Transverse colon (tissue), 4 donors: ENCODE measurements at regions not wholly inside any gene's neighbourhood (a gene's known extent, or its start where the extent isn't known, plus 50 kb on each side); places are given as distances from the start of the nearest gene placed in this dataset.

Experiments used
- CTCF ChIP-seq, 5 experiments: fragments of 200-600 bp in 3 of 5; fragments of 450-650 bp in 2 of 5; sonication (generic) in 3 of 5; IDR thresholded peaks; 1 replicate in 2 of 5; 2 replicates in 3 of 5; pipeline ENCODE4 v1.5.1; 2016 to 2017; ENCODE audit warnings: antibody characterized with exemption in 5 of 5, inconsistent platforms in 3 of 5, mild to moderate bottlenecking in 2 of 5, moderate library complexity in 1 of 5
- EP300 ChIP-seq: sonication (generic); formaldehyde crosslinking; IDR thresholded peaks from one replicate; pipeline ENCODE4 v1.6.1; 2017; ENCODE audit warnings: antibody characterized with exemption, low read depth
- POLR2A ChIP-seq: fragments of 450-650 bp; IDR thresholded peaks from one replicate; pipeline ENCODE4 v1.6.1; 2016; ENCODE audit warnings: antibody characterized with exemption, mild to moderate bottlenecking, moderate library complexity
- POLR2AphosphoS5 ChIP-seq, 3 donors: sonication (generic); formaldehyde crosslinking; IDR thresholded peaks; one replicate each; pipeline ENCODE4 v1.6.1; 2016; ENCODE audit warnings: antibody characterized with exemption in 3 of 3

GRCh38 chr3:163482695-163483094, 1595.6 kb downstream of the SI start:
- TF ChIP-seq POLR2AphosphoS5 (IDR thresholded peaks at IDR 0.05): no peak
- no peak for TF ChIP-seq CTCF (IDR thresholded peaks at IDR 0.05)
- no peak for TF ChIP-seq EP300
- TF ChIP-seq POLR2A: no peak
